Esophagus muscularis mucosa (tissue), 3 donors: ENCODE measurements at regions not wholly inside any gene's neighbourhood (a gene's known extent, or its start where the extent isn't known, plus 50 kb on each side); places are given as distances from the start of the nearest gene placed in this dataset.

Source experiments
- CTCF ChIP-seq, 3 experiments: fragments of 200-600 bp in 2 of 3; fragments of 450-650 bp in 1 of 3; sonication (generic) in 2 of 3; IDR thresholded peaks; one replicate each; pipeline ENCODE4 v1.5.1; 2017 to 2019; ENCODE audit warnings: antibody characterized with exemption in 3 of 3, mild to moderate bottlenecking in 2 of 3, moderate library complexity in 1 of 3
- POLR2A ChIP-seq: fragments of 450-650 bp; IDR thresholded peaks from one replicate; pipeline ENCODE4 v1.6.1; 2017; ENCODE audit warnings: antibody characterized with exemption, moderate library complexity, mild to moderate bottlenecking, low read depth
- POLR2AphosphoS5 ChIP-seq, 2 donors: sonication (generic); formaldehyde crosslinking; IDR thresholded peaks; one replicate each; pipeline ENCODE4 v1.6.1; 2017; ENCODE audit warnings: antibody characterized with exemption in 2 of 2

DNA sequence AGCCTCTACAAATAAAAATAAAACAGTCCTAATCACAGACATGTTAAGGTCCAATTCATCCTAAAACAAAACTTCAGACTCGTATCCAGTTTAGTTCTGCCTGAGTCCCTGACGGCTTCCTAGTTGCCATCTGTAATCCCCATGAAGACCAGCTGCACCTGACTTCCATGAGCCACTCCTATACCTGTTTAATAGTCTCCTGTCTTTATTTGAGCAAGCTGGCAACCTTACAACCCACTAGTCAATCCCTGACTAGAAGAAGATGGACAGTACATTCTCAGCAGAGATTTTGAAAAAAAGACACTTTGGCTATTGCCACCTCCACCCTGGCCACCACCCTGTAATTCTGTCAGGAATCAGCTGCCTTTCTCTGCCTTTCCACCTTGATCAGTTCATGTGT is 197.7 kb downstream of the HIBADH start:
- TF ChIP-seq POLR2AphosphoS5 (IDR thresholded peaks at IDR 0.05) (no peak), POLR2A (no peak), CTCF (IDR thresholded peaks at IDR 0.05) (no peak)
